ENCODE measurements at regions not wholly inside any gene's neighbourhood (a gene's known extent, or its start where the extent isn't known, plus 50 kb on each side); places are given as distances from the start of the nearest gene placed in this dataset.

DNA sequence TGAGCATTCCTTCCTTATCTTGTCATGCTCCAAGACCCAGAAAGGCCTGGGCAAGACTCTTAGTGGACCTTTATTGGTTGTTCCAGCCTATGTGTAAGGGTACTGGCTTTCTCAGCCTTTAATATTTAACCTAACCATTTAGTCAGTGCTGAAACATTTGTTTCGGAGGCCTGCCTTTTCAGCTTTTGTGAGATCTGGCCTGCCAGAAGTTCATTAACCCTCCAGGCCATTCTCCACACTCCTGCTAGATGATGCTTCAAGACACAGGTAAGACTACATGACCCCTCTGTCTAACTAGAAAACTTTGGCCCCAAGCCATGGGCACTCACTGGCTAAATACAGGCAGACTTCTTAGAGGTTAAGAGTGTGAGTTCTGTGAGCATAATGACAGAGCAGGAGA is 138.4 kb upstream of the ZP4 start:
- TF ChIP-seq, protein P1, sequence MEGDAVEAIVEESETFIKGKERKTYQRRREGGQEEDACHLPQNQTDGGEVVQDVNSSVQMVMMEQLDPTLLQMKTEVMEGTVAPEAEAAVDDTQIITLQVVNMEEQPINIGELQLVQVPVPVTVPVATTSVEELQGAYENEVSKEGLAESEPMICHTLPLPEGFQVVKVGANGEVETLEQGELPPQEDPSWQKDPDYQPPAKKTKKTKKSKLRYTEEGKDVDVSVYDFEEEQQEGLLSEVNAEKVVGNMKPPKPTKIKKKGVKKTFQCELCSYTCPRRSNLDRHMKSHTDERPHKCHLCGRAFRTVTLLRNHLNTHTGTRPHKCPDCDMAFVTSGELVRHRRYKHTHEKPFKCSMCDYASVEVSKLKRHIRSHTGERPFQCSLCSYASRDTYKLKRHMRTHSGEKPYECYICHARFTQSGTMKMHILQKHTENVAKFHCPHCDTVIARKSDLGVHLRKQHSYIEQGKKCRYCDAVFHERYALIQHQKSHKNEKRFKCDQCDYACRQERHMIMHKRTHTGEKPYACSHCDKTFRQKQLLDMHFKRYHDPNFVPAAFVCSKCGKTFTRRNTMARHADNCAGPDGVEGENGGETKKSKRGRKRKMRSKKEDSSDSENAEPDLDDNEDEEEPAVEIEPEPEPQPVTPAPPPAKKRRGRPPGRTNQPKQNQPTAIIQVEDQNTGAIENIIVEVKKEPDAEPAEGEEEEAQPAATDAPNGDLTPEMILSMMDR (conservative IDR thresholded peaks at IDR 0.05; ENCODE audit: low read length), result no peak
- no peak for TF ChIP-seq EZH2phosphoT487 (IDR thresholded peaks at IDR 0.05; ENCODE audit: borderline replicate concordance)
